Left ventricle myocardium inferior (tissue), 1 donor: ENCODE measurements at regions not wholly inside any gene's neighbourhood (a gene's known extent, or its start where the extent isn't known, plus 50 kb on each side); places are given as distances from the start of the nearest gene placed in this dataset.

Experiments
- DNase-seq: peaks from one replicate; pipeline ENCODE4 v3.0.0-alpha.2; 2020
- H3K27ac ChIP-seq: fragments of 200-600 bp; replicated peaks from 2 replicates; pipeline ENCODE4 v1.8.0; 2021
- H3K27me3 ChIP-seq: fragments of 200-600 bp; 2 replicates; pipeline ENCODE4 v1.8.0; 2021; ENCODE audit warnings: low read depth
- H3K36me3 ChIP-seq: fragments of 200-600 bp; 2 replicates; pipeline ENCODE4 v1.8.0; 2021
- H3K4me1 ChIP-seq: fragments of 200-600 bp; 2 replicates; pipeline ENCODE4 v1.8.0; 2021
- H3K4me3 ChIP-seq: fragments of 200-600 bp; 2 replicates; pipeline ENCODE4 v1.8.0; 2021; ENCODE audit warnings: mild to moderate bottlenecking, moderate library complexity
- H3K9me3 ChIP-seq: fragments of 200-600 bp; replicated peaks from 2 replicates; pipeline ENCODE4 v1.8.0; 2021
- CTCF ChIP-seq: fragments of 200-600 bp; IDR thresholded peaks from 2 replicates; pipeline ENCODE4 v1.8.0; 2021; ENCODE audit warnings: antibody characterized with exemption, mild to moderate bottlenecking, borderline replicate concordance
- intact Hi-C: fragments of 100-400 bp; cut with micrococcal nuclease; formaldehyde crosslinking; loops from one replicate; pipeline ENCODE4 v1.11.0; 2022
- donor health status: DM: no; HTN: yes; CAD: no; lungs with severe emphysema.

GRCh38 chr4:175146799-175147198 lies 228.6 kb downstream of the ADAM29 start:
- no peaks in the 10 kb centered on the region for H3K4me1 ChIP-seq
- TF ChIP-seq CTCF: no peak
- H3K4me3 ChIP-seq: no peak overlapping the region
- no peak for DNase-seq
- peaks cover 22% of the 10 kb centered on the region for H3K9me3 ChIP-seq
- H3K27me3 ChIP-seq: no peaks in the 10 kb centered on the region
- intact Hi-C loops: no loop called here
- H3K27ac ChIP-seq: no peak overlapping the region
- no peaks in the 10 kb centered on the region for H3K36me3 ChIP-seq

- no peak for TF ChIP-seq CTCF
- Histone ChIP-seq H3K4me3 (no peak overlapping the region), H3K27me3 (no peaks in the 10 kb centered on the region), H3K4me1 (no peaks in the 10 kb centered on the region), H3K9me3 (peaks cover 19% of the 10 kb centered on the region), H3K27ac (no peak overlapping the region), H3K36me3 (no peaks in the 10 kb centered on the region)
- DNase-seq: no peak
- intact Hi-C loops: no loop called here
Observed at GRCh38 chr4:175147233-175147632, 229.1 kb downstream of the ADAM29 start.

- DNase-seq: no peak
- intact Hi-C loops: no loop called here
Observed at GRCh38 chr4:175166020-175166419, 247.9 kb downstream of the ADAM29 start.

GRCh38 chr4:175176710-175177109 lies 258.6 kb downstream of the ADAM29 start:
- Histone ChIP-seq H3K27me3 (no peaks in the 10 kb centered on the region), H3K4me3 (no peak overlapping the region), H3K9me3 (peaks cover 21% of the 10 kb centered on the region), H3K4me1 (no peaks in the 10 kb centered on the region), H3K36me3 (no peaks in the 10 kb centered on the region), H3K27ac (no peak overlapping the region)
- TF ChIP-seq CTCF: no peak
- DNase-seq: no peak
- intact Hi-C loops: no loop called here

More at GRCh38 chr4:175166020-175166419, 247.9 kb downstream of the ADAM29 start:
- H3K9me3 ChIP-seq: peaks cover 3% of the 10 kb centered on the region
- H3K27ac ChIP-seq: no peak overlapping the region
- no peak for TF ChIP-seq CTCF
- no peaks in the 10 kb centered on the region for H3K36me3 ChIP-seq
- H3K4me3 ChIP-seq: no peak overlapping the region
- H3K4me1 ChIP-seq: no peaks in the 10 kb centered on the region
- H3K27me3 ChIP-seq: no peaks in the 10 kb centered on the region

GRCh38 chr4:175190654-175191053 lies 272.5 kb downstream of the ADAM29 start:
- intact Hi-C loops: no loop called here
- H3K27me3 ChIP-seq: no peaks in the 10 kb centered on the region
- TF ChIP-seq CTCF: no peak
- no peak overlapping the region for H3K27ac ChIP-seq
- DNase-seq: no peak
- no peak overlapping the region for H3K4me3 ChIP-seq
- no peaks in the 10 kb centered on the region for H3K36me3 ChIP-seq
- H3K4me1 ChIP-seq: no peaks in the 10 kb centered on the region
- H3K9me3 ChIP-seq: peaks cover 4% of the 10 kb centered on the region

DNA sequence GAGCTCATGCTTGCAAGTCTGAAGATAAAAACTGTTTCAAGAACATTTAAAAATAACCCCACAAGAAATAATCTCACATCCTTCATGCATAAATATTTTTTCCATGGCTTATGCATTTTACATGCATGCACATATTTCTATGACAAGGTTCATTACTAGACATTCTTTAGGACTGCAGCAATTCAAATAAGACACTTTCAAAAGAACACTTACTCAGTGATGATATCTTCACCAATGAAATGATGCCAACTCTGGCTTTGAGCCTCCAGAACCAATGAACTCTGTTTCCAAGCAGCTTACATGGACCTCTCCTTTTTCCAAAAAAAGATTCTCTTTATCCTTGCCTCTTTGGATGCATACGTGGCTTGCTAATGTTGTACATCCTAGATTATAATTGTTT lies 279.9 kb downstream of the ADAM29 start:
- TF ChIP-seq CTCF: no peak
- no peak overlapping the region for H3K27ac ChIP-seq
- H3K4me1 ChIP-seq: no peaks in the 10 kb centered on the region
- no peaks in the 10 kb centered on the region for H3K9me3 ChIP-seq
- no peak overlapping the region for H3K4me3 ChIP-seq
- intact Hi-C loops: no loop called here
- DNase-seq: no peak
- H3K27me3 ChIP-seq: no peaks in the 10 kb centered on the region
- no peaks in the 10 kb centered on the region for H3K36me3 ChIP-seq
